ENCODE measurements at regions not wholly inside any gene's neighbourhood (a gene's known extent, or its start where the extent isn't known, plus 50 kb on each side); places are given as distances from the start of the nearest gene placed in this dataset.
A peak's percentile ranks its signal among the peaks of the same experiment; 100 is the strongest.

DNA sequence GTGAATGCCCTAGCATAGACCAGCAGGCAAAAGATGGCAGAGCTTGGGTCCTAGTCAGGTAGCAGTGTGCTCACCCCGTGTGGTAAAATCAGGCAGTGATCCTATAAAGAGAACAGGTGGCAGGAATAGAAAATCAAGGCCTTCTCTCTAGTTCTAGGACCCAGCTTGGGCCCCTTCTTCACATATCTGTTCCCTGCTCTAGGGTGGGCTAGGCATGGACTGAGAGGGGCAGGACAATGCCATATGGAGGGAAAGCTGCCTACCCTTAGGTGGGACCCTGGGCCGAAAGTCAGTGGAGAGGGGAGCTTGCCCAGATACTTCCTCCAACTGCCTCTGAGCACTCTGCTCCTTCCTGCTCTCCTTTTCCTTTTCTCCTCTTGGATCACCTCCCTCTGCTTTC lies 117.4 kb upstream of the NALF2 start:
- ATAC-seq (ENCODE audit: insufficient read depth, low FRiP score) (no peak), DNase-seq (no peak)
- H3K27me3 ChIP-seq (ENCODE audit: control insufficient read depth in 3 of 3, insufficient read depth in 3 of 3, low read length in 2 of 3): peaks cover 0 to 9% (median 2%) of the 10 kb centered on the region in 3 donors
- 72 to 84% methylated on average over 2 of the region's 2 CpGs for WGBS, 2 donors
- H3K9me3 ChIP-seq (ENCODE audit: control insufficient read depth in 4 of 4, insufficient read depth in 3 of 4, low read length in 3 of 4): no peaks in the 10 kb centered on the region
- no peaks in the 10 kb centered on the region for H3K36me3 ChIP-seq (ENCODE audit: control insufficient read depth in 4 of 4, insufficient read depth in 4 of 4, low read length in 4 of 4)
- TF ChIP-seq, protein P1, sequence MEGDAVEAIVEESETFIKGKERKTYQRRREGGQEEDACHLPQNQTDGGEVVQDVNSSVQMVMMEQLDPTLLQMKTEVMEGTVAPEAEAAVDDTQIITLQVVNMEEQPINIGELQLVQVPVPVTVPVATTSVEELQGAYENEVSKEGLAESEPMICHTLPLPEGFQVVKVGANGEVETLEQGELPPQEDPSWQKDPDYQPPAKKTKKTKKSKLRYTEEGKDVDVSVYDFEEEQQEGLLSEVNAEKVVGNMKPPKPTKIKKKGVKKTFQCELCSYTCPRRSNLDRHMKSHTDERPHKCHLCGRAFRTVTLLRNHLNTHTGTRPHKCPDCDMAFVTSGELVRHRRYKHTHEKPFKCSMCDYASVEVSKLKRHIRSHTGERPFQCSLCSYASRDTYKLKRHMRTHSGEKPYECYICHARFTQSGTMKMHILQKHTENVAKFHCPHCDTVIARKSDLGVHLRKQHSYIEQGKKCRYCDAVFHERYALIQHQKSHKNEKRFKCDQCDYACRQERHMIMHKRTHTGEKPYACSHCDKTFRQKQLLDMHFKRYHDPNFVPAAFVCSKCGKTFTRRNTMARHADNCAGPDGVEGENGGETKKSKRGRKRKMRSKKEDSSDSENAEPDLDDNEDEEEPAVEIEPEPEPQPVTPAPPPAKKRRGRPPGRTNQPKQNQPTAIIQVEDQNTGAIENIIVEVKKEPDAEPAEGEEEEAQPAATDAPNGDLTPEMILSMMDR (IDR thresholded peaks at IDR 0.05; ENCODE audit: control extremely low read depth, extremely low read depth): no peak
- H3K4me3 ChIP-seq: no peak overlapping the region
- no peak overlapping the region for H3K9ac ChIP-seq (ENCODE audit: insufficient read depth in 1 of 2, low read length in 2 of 2)
- H3K27ac ChIP-seq (ENCODE audit: low read depth in 1 of 2, low read length in 1 of 2): no peak overlapping the region
- peaks cover 0 to 12% (median 0%) of the 10 kb centered on the region in 5 donors for H3K4me1 ChIP-seq (ENCODE audit: control insufficient read depth in 5 of 5, insufficient read depth in 5 of 5, low read length in 5 of 5)

DNA sequence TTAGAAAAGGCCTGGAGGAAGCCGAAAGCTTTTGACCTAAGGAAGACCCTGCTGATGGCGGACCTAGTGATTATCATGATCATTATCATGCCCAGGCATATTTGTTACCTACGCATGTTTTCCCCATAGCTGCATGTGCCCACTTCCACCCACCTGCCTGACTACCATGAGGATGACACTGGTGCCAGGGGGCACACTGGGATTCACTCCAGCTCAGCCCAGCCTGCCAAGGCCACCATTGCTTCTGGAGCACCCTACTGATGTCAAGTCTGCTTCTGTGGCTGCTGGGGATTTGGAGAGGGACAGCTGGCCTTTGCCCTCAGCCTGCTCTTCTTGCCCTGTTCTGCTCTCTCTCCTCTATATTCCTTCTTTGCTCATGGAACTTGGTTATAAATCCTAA lies 124.7 kb upstream of the NALF2 start:
- no peak overlapping the region for H3K27ac ChIP-seq (ENCODE audit: low read depth in 1 of 2, low read length in 1 of 2)
- H3K4me1 ChIP-seq (ENCODE audit: control insufficient read depth in 5 of 5, insufficient read depth in 5 of 5, low read length in 5 of 5): no peaks in the 10 kb centered on the region
- 87 to 97% methylated on average over 3 of the region's 3 CpGs for WGBS, 2 donors
- peaks cover 0 to 9% (median 3%) of the 10 kb centered on the region in 4 donors for H3K9me3 ChIP-seq (ENCODE audit: control insufficient read depth in 4 of 4, insufficient read depth in 3 of 4, low read length in 3 of 4)
- no peak for ATAC-seq (ENCODE audit: insufficient read depth, low FRiP score)
- no peak overlapping the region for H3K9ac ChIP-seq (ENCODE audit: insufficient read depth in 1 of 2, low read length in 2 of 2)
- H3K4me3 ChIP-seq: no peak overlapping the region
- peaks cover 0 to 7% (median 0%) of the 10 kb centered on the region in 3 donors for H3K27me3 ChIP-seq (ENCODE audit: control insufficient read depth in 3 of 3, insufficient read depth in 3 of 3, low read length in 2 of 3)
- no peak for DNase-seq
- H3K36me3 ChIP-seq (ENCODE audit: control insufficient read depth in 4 of 4, insufficient read depth in 4 of 4, low read length in 4 of 4): no peaks in the 10 kb centered on the region
- TF ChIP-seq, protein P1 (IDR thresholded peaks at IDR 0.05; ENCODE audit: control extremely low read depth, extremely low read depth): no peak

GRCh38 chrX:69374569-69374968 lies 129.6 kb upstream of the NALF2 start:
- peaks cover 0 to 9% (median 3%) of the 10 kb centered on the region in 4 donors for H3K9me3 ChIP-seq (ENCODE audit: control insufficient read depth in 4 of 4, insufficient read depth in 3 of 4, low read length in 3 of 4)
- H3K9ac ChIP-seq (ENCODE audit: insufficient read depth in 1 of 2, low read length in 2 of 2): no peak overlapping the region
- TF ChIP-seq, protein P1 (IDR thresholded peaks at IDR 0.05; ENCODE audit: control extremely low read depth, extremely low read depth): no peak
- peaks cover 0 to 7% (median 0%) of the 10 kb centered on the region in 5 donors for H3K4me1 ChIP-seq (ENCODE audit: control insufficient read depth in 5 of 5, insufficient read depth in 5 of 5, low read length in 5 of 5)
- WGBS, 2 donors: 80 to 93% methylated on average over 1 of the region's 1 CpG
- no peaks in the 10 kb centered on the region for H3K27me3 ChIP-seq (ENCODE audit: control insufficient read depth in 3 of 3, insufficient read depth in 3 of 3, low read length in 2 of 3)
- no peak for ATAC-seq (ENCODE audit: insufficient read depth, low FRiP score)
- no peaks in the 10 kb centered on the region for H3K36me3 ChIP-seq (ENCODE audit: control insufficient read depth in 4 of 4, insufficient read depth in 4 of 4, low read length in 4 of 4)
- no peak for DNase-seq
- no peak overlapping the region for H3K4me3 ChIP-seq
- no peak overlapping the region for H3K27ac ChIP-seq (ENCODE audit: low read depth in 1 of 2, low read length in 1 of 2)

GRCh38 chrX:69372435-69372834 lies 131.7 kb upstream of the NALF2 start:
- DNase-seq (peak in 1 of 3 donors; percentile 39), ATAC-seq (ENCODE audit: insufficient read depth, low FRiP score) (no peak)
- Histone ChIP-seq H3K27me3 (ENCODE audit: control insufficient read depth in 3 of 3, insufficient read depth in 3 of 3, low read length in 2 of 3) (no peaks in the 10 kb centered on the region), H3K27ac (ENCODE audit: low read depth in 1 of 2, low read length in 1 of 2) (no peak overlapping the region), H3K4me1 (ENCODE audit: control insufficient read depth in 5 of 5, insufficient read depth in 5 of 5, low read length in 5 of 5) (peaks cover 0 to 7% (median 0%) of the 10 kb centered on the region in 5 donors), H3K36me3 (ENCODE audit: control insufficient read depth in 4 of 4, insufficient read depth in 4 of 4, low read length in 4 of 4) (no peaks in the 10 kb centered on the region), H3K9me3 (ENCODE audit: control insufficient read depth in 4 of 4, insufficient read depth in 3 of 4, low read length in 3 of 4) (peaks cover 0 to 5% (median 2%) of the 10 kb centered on the region in 4 donors), H3K4me3 (no peak overlapping the region), H3K9ac (ENCODE audit: insufficient read depth in 1 of 2, low read length in 2 of 2) (no peak overlapping the region)
- TF ChIP-seq, protein P1 (IDR thresholded peaks at IDR 0.05; ENCODE audit: control extremely low read depth, extremely low read depth): no peak

Data from lung (tissue), 11 donors.